H9 (cell line): ENCODE measurements at regions not wholly inside any gene's neighbourhood (a gene's known extent, or its start where the extent isn't known, plus 50 kb on each side); places are given as distances from the start of the nearest gene placed in this dataset.
"Not testable (repeated sequence)": the region's sequence is repeated elsewhere in the genome, so short reads cannot be mapped to it uniquely, and the experiment has no call there.

Experiments used
- DNase-seq: peaks from one replicate; pipeline ENCODE4 v3.0.0-alpha.2; 2017
- H2AFZ ChIP-seq: one replicate; pipeline ENCODE4 v1.6.1; 2013; ENCODE audit warnings: mild to moderate bottlenecking, low read length, control low read depth, moderate library complexity
- H2AK5ac ChIP-seq: 2 replicates; pipeline ENCODE4 v1.6.1; 2013; ENCODE audit warnings: low read length, control low read depth, mixed read lengths; ENCODE audit not compliant: insufficient read length
- H2BK120ac ChIP-seq: one replicate; pipeline ENCODE4 v1.6.1; 2013; ENCODE audit warnings: low read depth, mild to moderate bottlenecking, low read length, control low read depth, inconsistent platforms; ENCODE audit not compliant: poor library complexity, severe bottlenecking
- H2BK12ac ChIP-seq: 2 replicates; pipeline ENCODE4 v1.6.1; 2013; ENCODE audit warnings: low read length, control low read depth, mixed read lengths, low read depth; ENCODE audit not compliant: insufficient read length
- H2BK15ac ChIP-seq: 2 replicates; pipeline ENCODE4 v1.6.1; 2013; ENCODE audit warnings: low read depth, low read length, control low read depth
- H2BK20ac ChIP-seq: one replicate; pipeline ENCODE4 v1.6.1; 2013; ENCODE audit warnings: low read depth, mild to moderate bottlenecking, low read length, control low read depth, inconsistent platforms; ENCODE audit not compliant: poor library complexity, severe bottlenecking
- H2BK5ac ChIP-seq: 2 replicates; pipeline ENCODE4 v1.6.1; 2013; ENCODE audit warnings: low read length, control low read depth, mixed read lengths; ENCODE audit not compliant: insufficient read length
- H3K14ac ChIP-seq: 2 replicates; pipeline ENCODE4 v1.6.1; 2013; ENCODE audit warnings: low read length, control low read depth; ENCODE audit not compliant: insufficient read depth
- H3K18ac ChIP-seq: 2 replicates; pipeline ENCODE4 v1.6.1; 2013; ENCODE audit warnings: low read depth, mild to moderate bottlenecking, mixed read lengths, low read length, control low read depth; ENCODE audit not compliant: insufficient read length
- H3K23ac ChIP-seq: 2 replicates; pipeline ENCODE4 v1.6.1; 2013; ENCODE audit warnings: low read length, control low read depth, mixed read lengths, low read depth; ENCODE audit not compliant: insufficient read length
- H3K23me2 ChIP-seq: 2 replicates; pipeline ENCODE4 v1.6.1; 2013; ENCODE audit warnings: low read depth, mild to moderate bottlenecking, mixed read lengths, low read length, control low read depth; ENCODE audit not compliant: insufficient read length, poor library complexity, severe bottlenecking
- H3K27ac ChIP-seq: 2 replicates; pipeline ENCODE4 v1.5.1; 2013; ENCODE audit warnings: low read length, control low read depth, mixed read lengths, low read depth; ENCODE audit not compliant: insufficient read length
- H3K27me3 ChIP-seq: 2 replicates; pipeline ENCODE4 v1.6.1; 2013; ENCODE audit warnings: low read length, control low read depth, inconsistent platforms; ENCODE audit not compliant: insufficient read depth
- H3K4ac ChIP-seq: 2 replicates; pipeline ENCODE4 v1.6.1; 2013; ENCODE audit warnings: low read depth, mild to moderate bottlenecking, control low read depth, inconsistent platforms, low read length, moderate library complexity
- H3K4me1 ChIP-seq: 2 replicates; pipeline ENCODE4 v1.6.1; 2013; ENCODE audit warnings: low read length, control low read depth, inconsistent platforms; ENCODE audit not compliant: insufficient read depth
- H3K4me2 ChIP-seq: 2 replicates; pipeline ENCODE4 v1.6.1; 2013; ENCODE audit warnings: low read length, control low read depth, mixed read lengths; ENCODE audit not compliant: insufficient read length, insufficient read depth
- H3K56ac ChIP-seq: 2 replicates; pipeline ENCODE4 v1.6.1; 2013; ENCODE audit warnings: low read depth, mild to moderate bottlenecking, mixed read lengths, low read length, control low read depth; ENCODE audit not compliant: insufficient read length
- H3K79me1 ChIP-seq: 2 replicates; pipeline ENCODE4 v1.6.1; 2013; ENCODE audit warnings: low read depth, mild to moderate bottlenecking, moderate library complexity, low read length, control low read depth, inconsistent platforms; ENCODE audit not compliant: insufficient read depth, poor library complexity, severe bottlenecking
- H3K79me2 ChIP-seq: 2 replicates; pipeline ENCODE4 v1.6.1; 2013; ENCODE audit warnings: low read length, control low read depth, inconsistent platforms; ENCODE audit not compliant: insufficient read depth
- H3K9ac ChIP-seq: 2 replicates; pipeline ENCODE4 v1.6.1; 2013; ENCODE audit warnings: low read length, control low read depth, mixed read lengths; ENCODE audit not compliant: insufficient read length; ENCODE audit errors: extremely low read depth
- H3K9me3 ChIP-seq: one replicate; pipeline ENCODE4 v1.6.1; 2013; ENCODE audit warnings: low read depth, low read length, inconsistent platforms; ENCODE audit not compliant: control insufficient read depth
- H3T11ph ChIP-seq: one replicate; pipeline ENCODE4 v1.6.1; 2013; ENCODE audit warnings: mild to moderate bottlenecking, low read length, control low read depth, inconsistent platforms
- H4K20me1 ChIP-seq: one replicate; pipeline ENCODE4 v1.6.1; 2013; ENCODE audit not compliant: control insufficient read depth, insufficient read length, insufficient read depth
- H4K5ac ChIP-seq: 2 replicates; pipeline ENCODE4 v1.6.1; 2013; ENCODE audit warnings: low read depth, mild to moderate bottlenecking, mixed read lengths, low read length, control low read depth; ENCODE audit not compliant: insufficient read length
- H4K8ac ChIP-seq: replicated peaks from 2 replicates; pipeline ENCODE4 v1.6.1; 2013; ENCODE audit warnings: low read length, control low read depth, mixed read lengths, low read depth; ENCODE audit not compliant: insufficient read length
- H4K91ac ChIP-seq: 2 replicates; pipeline ENCODE4 v1.6.1; 2013; ENCODE audit warnings: low read depth, mild to moderate bottlenecking, moderate library complexity, mixed read lengths, low read length, control low read depth; ENCODE audit not compliant: insufficient read length
- H3K27ac Mint-ChIP-seq, 3 experiments: 2 replicates in 2 of 3; 3 replicates in 1 of 3; pipeline ENCODE4 v1.8.0; 2020 to 2021; ENCODE audit warnings: mixed read lengths in 3 of 3, mild to moderate bottlenecking in 1 of 3, moderate library complexity in 1 of 3
- H3K27me3 Mint-ChIP-seq: 2 replicates; pipeline ENCODE4 v1.8.0; 2021; ENCODE audit warnings: low read depth, mild to moderate bottlenecking, moderate library complexity, mixed read lengths
- H3K36me3 Mint-ChIP-seq, 3 experiments: 2 replicates in 2 of 3; 3 replicates in 1 of 3; pipeline ENCODE4 v1.8.0; 2020 to 2021; ENCODE audit warnings: low read depth in 3 of 3, mixed read lengths in 3 of 3; ENCODE audit not compliant: insufficient read depth in 1 of 3
- H3K4me1 Mint-ChIP-seq, 2 experiments: 2 replicates each; pipeline ENCODE4 v1.8.0; 2020; ENCODE audit warnings: mixed read lengths in 2 of 2
- H3K4me3 Mint-ChIP-seq, 2 experiments: 2 replicates in 1 of 2; 3 replicates in 1 of 2; pipeline ENCODE4 v1.8.0; 2020 to 2021; ENCODE audit warnings: mild to moderate bottlenecking in 2 of 2, mixed read lengths in 2 of 2, moderate library complexity in 1 of 2
- H3K9me3 Mint-ChIP-seq, 2 experiments: 2 replicates in 1 of 2; 3 replicates in 1 of 2; pipeline ENCODE4 v1.8.0; 2020; ENCODE audit warnings: mild to moderate bottlenecking in 2 of 2, mixed read lengths in 2 of 2, moderate library complexity in 1 of 2
- WGBS: extraction: QIAGEN DNeasy Blood & Tissue Kit; methylation state at CpG from one replicate; pipeline ENCODE4 v1.1.7; 2013; ENCODE audit warnings: missing lambda C conversion rate, low lambda C conversion rate, mixed read lengths; ENCODE audit not compliant: insufficient read length; ENCODE audit errors: extremely low coverage; 5-methylcytosine and 5-hydroxymethylcytosine counted together

- H3K79me1 ChIP-seq, H3K4me2 ChIP-seq, H3K9me3 ChIP-seq, H3K27me3 ChIP-seq, H3K27ac Mint-ChIP-seq, H4K20me1 ChIP-seq, H2BK15ac ChIP-seq, H3K23ac ChIP-seq, H2AK5ac ChIP-seq, H3K56ac ChIP-seq, H2BK5ac ChIP-seq, H3K23me2 ChIP-seq, H3K27ac ChIP-seq, H4K5ac ChIP-seq, H3K18ac ChIP-seq, H2BK120ac ChIP-seq, H4K91ac ChIP-seq, H3K79me2 ChIP-seq, H4K8ac ChIP-seq, DNase-seq, H2AFZ ChIP-seq, H3K9me3 Mint-ChIP-seq, H3T11ph ChIP-seq, H2BK20ac ChIP-seq, H3K14ac ChIP-seq, H3K36me3 Mint-ChIP-seq, H3K4ac ChIP-seq, H3K9ac ChIP-seq, H3K4me1 ChIP-seq, H2BK12ac ChIP-seq: not testable (repeated sequence)
- Mint-ChIP-seq H3K4me3 (peak overlapping the region; percentile 50 to 67), H3K4me1 (peaks cover 3 to 13% of the 10 kb centered on the region in 2 experiments), H3K27me3 (peaks cover 24% of the 10 kb centered on the region)
- WGBS, result no CpG with 5 or more reads among the region's 23 CpGs
Measured at GRCh38 chr1:211890091-211890995, 59.8 kb upstream of the LPGAT1 start.
